ENCODE measurements at regions not wholly inside any gene's neighbourhood (a gene's known extent, or its start where the extent isn't known, plus 50 kb on each side); places are given as distances from the start of the nearest gene placed in this dataset.

DNA sequence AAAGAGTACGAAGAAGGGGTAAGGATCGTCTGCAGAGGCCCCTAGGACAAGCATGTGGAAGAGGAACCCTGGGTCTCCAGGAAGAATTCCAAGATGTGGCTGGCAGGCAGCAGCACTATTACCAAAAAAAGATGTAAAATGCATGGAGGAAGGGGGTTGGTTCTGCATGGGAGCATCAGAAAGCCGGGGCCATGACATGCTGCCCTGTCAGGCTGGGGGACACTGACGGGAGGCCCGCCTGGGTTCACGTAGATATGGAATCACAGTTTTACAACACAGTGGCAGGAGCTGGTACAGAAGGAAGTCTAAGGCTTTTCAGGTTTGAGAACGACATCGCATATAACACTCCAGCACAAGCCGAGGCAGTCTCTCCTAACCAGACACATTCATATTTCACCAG lies 150.0 kb upstream of the GSC start:
- no peak overlapping the region for H4K8ac ChIP-seq (replicated peaks; ENCODE audit: insufficient read length, low read depth, low read length)
- H3T11ph ChIP-seq (ENCODE audit: low read length) = no peak overlapping the region
- no CpG with 5 or more reads among the region's 9 CpGs for WGBS (ENCODE audit: extremely low coverage, insufficient read length, low lambda C conversion rate)
- no peak overlapping the region for H2BK20ac ChIP-seq (ENCODE audit: low read depth, low read length, poor library complexity, severe bottlenecking)
- H3K9me3 Mint-ChIP-seq = peaks cover 0 to 2% of the 10 kb centered on the region in 2 experiments; a peak in 1 of 5 replicates
- no peaks in the 10 kb centered on the region for H4K20me1 ChIP-seq (ENCODE audit: control insufficient read depth, insufficient read depth, insufficient read length)
- H3K36me3 Mint-ChIP-seq (ENCODE audit: insufficient read depth in 1 of 3, low read depth in 3 of 3) = no peaks in the 10 kb centered on the region; a peak in 1 of 7 replicates
- H3K27ac Mint-ChIP-seq = no peak overlapping the region; a peak in 1 of 7 replicates
- no peak overlapping the region for H3K4me3 Mint-ChIP-seq
- no peak overlapping the region for H3K56ac ChIP-seq (ENCODE audit: insufficient read length, low read depth, low read length)
- H4K91ac ChIP-seq (ENCODE audit: insufficient read length, low read depth, low read length) = no peak overlapping the region
- no peak overlapping the region for H2BK15ac ChIP-seq (ENCODE audit: low read depth, low read length)
- H3K23me2 ChIP-seq (ENCODE audit: insufficient read length, low read depth, low read length, poor library complexity, severe bottlenecking) = no peaks in the 10 kb centered on the region
- no peaks in the 10 kb centered on the region for H3K79me1 ChIP-seq (ENCODE audit: insufficient read depth, low read depth, low read length, poor library complexity, severe bottlenecking)
- H3K27me3 Mint-ChIP-seq (ENCODE audit: low read depth) = peaks cover 25% of the 10 kb centered on the region
- H3K4me1 ChIP-seq (ENCODE audit: insufficient read depth, low read length) = no peaks in the 10 kb centered on the region
- peak overlapping the region; percentile 31 for H3K23ac ChIP-seq (ENCODE audit: insufficient read length, low read depth, low read length)
- H2AFZ ChIP-seq (ENCODE audit: low read length) = no peak overlapping the region
- no peak overlapping the region for H3K14ac ChIP-seq (ENCODE audit: insufficient read depth, low read length)
- H2BK120ac ChIP-seq (ENCODE audit: low read depth, low read length, poor library complexity, severe bottlenecking) = no peak overlapping the region
- H4K5ac ChIP-seq (ENCODE audit: insufficient read length, low read depth, low read length) = no peak overlapping the region
- no peak for DNase-seq
- no peaks in the 10 kb centered on the region for H3K9me3 ChIP-seq (ENCODE audit: control insufficient read depth, low read depth, low read length)
- H3K18ac ChIP-seq (ENCODE audit: insufficient read length, low read depth, low read length) = no peak overlapping the region
- no peak overlapping the region for H3K27ac ChIP-seq (ENCODE audit: insufficient read length, low read depth, low read length)
- no peaks in the 10 kb centered on the region for H3K27me3 ChIP-seq (ENCODE audit: insufficient read depth, low read length)
- H2BK5ac ChIP-seq (ENCODE audit: insufficient read length, low read length) = no peak overlapping the region
- no peak overlapping the region for H3K4me2 ChIP-seq (ENCODE audit: insufficient read depth, insufficient read length, low read length)
- H2BK12ac ChIP-seq (ENCODE audit: insufficient read length, low read depth, low read length) = no peak overlapping the region
- no peaks in the 10 kb centered on the region for H3K4me1 Mint-ChIP-seq
- H3K79me2 ChIP-seq (ENCODE audit: insufficient read depth, low read length) = no peaks in the 10 kb centered on the region
- no peak overlapping the region for H2AK5ac ChIP-seq (ENCODE audit: insufficient read length, low read length)
- no peak for TF ChIP-seq CTCF (conservative IDR thresholded peaks at IDR 0.05)
- H3K4ac ChIP-seq (ENCODE audit: low read depth, low read length) = no peak overlapping the region
- H3K9ac ChIP-seq (ENCODE audit: extremely low read depth, insufficient read length, low read length) = no peak overlapping the region

Measured in H9 (cell line).